CD14-positive monocyte (primary cell): ENCODE measurements at regions not wholly inside any gene's neighbourhood (a gene's known extent, or its start where the extent isn't known, plus 50 kb on each side); places are given as distances from the start of the nearest gene placed in this dataset.

Source experiments
- DNase-seq, 3 donors: peaks; one replicate each; pipeline ENCODE4 v3.0.0-alpha.2; 2011 to 2022
- H2AFZ ChIP-seq: 2 replicates; pipeline ENCODE4 v1.6.0; 2012; ENCODE audit warnings: mild to moderate bottlenecking, low read depth, low read length, inconsistent platforms; ENCODE audit not compliant: insufficient read depth, poor library complexity, severe bottlenecking
- H3K27ac ChIP-seq, 2 donors: 1 replicate in 1 of 2; 2 replicates in 1 of 2; pipeline ENCODE4 v1.5.1; 2012 to 2013; ENCODE audit warnings: low read length in 2 of 2, control low read depth in 1 of 2, inconsistent platforms in 1 of 2, low read depth in 1 of 2, mild to moderate bottlenecking in 1 of 2
- H3K27me3 ChIP-seq, 2 donors: one replicate each; pipeline versions ENCODE4 v1.6.0 to v1.6.1; 2011 to 2013; ENCODE audit warnings: low read length in 2 of 2; ENCODE audit not compliant: control insufficient read depth in 2 of 2, insufficient read depth in 2 of 2
- H3K36me3 ChIP-seq, 2 donors: replicated peaks in 1 of 2; 1 replicate in 1 of 2; 2 replicates in 1 of 2; pipeline versions ENCODE4 v1.5.1 to v1.6.1; 2012 to 2013; ENCODE audit warnings: low read length in 2 of 2, control low read depth in 1 of 2, inconsistent platforms in 1 of 2, mild to moderate bottlenecking in 1 of 2; ENCODE audit not compliant: insufficient read depth in 2 of 2, control insufficient read depth in 1 of 2
- H3K4me1 ChIP-seq, 2 donors: 1 replicate in 1 of 2; 2 replicates in 1 of 2; pipeline versions ENCODE4 v1.5.1 to v1.6.1; 2012 to 2013; ENCODE audit warnings: low read length in 2 of 2, control low read depth in 1 of 2, inconsistent platforms in 1 of 2, mild to moderate bottlenecking in 1 of 2, moderate library complexity in 1 of 2; ENCODE audit not compliant: insufficient read depth in 2 of 2, control insufficient read depth in 1 of 2
- H3K4me2 ChIP-seq: replicated peaks from 2 replicates; pipeline ENCODE3; 2012; ENCODE audit warnings: low read length, moderate library complexity, mild to moderate bottlenecking; ENCODE audit not compliant: poor library complexity, severe bottlenecking; ENCODE audit errors: extremely low read depth
- H3K4me3 ChIP-seq, 3 experiments: fragments of 200-600 bp in 1 of 3; sonication (generic) in 1 of 3; replicated peaks in 1 of 3; 1 replicate in 2 of 3; 2 replicates in 1 of 3; pipeline ENCODE4 v1.5.1; 2011 to 2013; ENCODE audit warnings: low read length in 3 of 3, mild to moderate bottlenecking in 3 of 3, control low read depth in 2 of 3, low read depth in 2 of 3, inconsistent platforms in 1 of 3, moderate library complexity in 1 of 3
- H3K79me2 ChIP-seq: 2 replicates; pipeline ENCODE4 v1.6.0; 2012; ENCODE audit warnings: mild to moderate bottlenecking, control low read depth, inconsistent platforms, low read length, moderate library complexity; ENCODE audit not compliant: insufficient read depth
- H3K9ac ChIP-seq: 2 replicates; pipeline ENCODE4 v1.6.0; 2017; ENCODE audit warnings: low read length, mild to moderate bottlenecking; ENCODE audit not compliant: insufficient read depth, poor library complexity, severe bottlenecking
- H3K9me3 ChIP-seq, 2 donors: replicated peaks in 1 of 2; 1 replicate in 1 of 2; 2 replicates in 1 of 2; pipeline versions ENCODE4 v1.5.1 to v1.6.1; 2012 to 2013; ENCODE audit warnings: low read length in 2 of 2, control low read depth in 1 of 2; ENCODE audit not compliant: control insufficient read depth in 1 of 2, insufficient read depth in 1 of 2
- H4K20me1 ChIP-seq: 2 replicates; pipeline ENCODE4 v1.6.0; 2012; ENCODE audit warnings: mild to moderate bottlenecking, low read length, control low read depth, moderate library complexity; ENCODE audit not compliant: insufficient read depth
- H3K27ac Mint-ChIP-seq, 7 donors: one replicate each; pipeline ENCODE4 v1.8.0; 2020; ENCODE audit warnings: mild to moderate bottlenecking in 7 of 7, mixed read lengths in 7 of 7, moderate library complexity in 6 of 7, inconsistent platforms in 2 of 7
- H3K27me3 Mint-ChIP-seq, 3 donors: one replicate each; pipeline ENCODE4 v1.8.0; 2021 to 2022; ENCODE audit warnings: low read depth in 3 of 3, mild to moderate bottlenecking in 3 of 3, mixed read lengths in 3 of 3, moderate library complexity in 3 of 3, inconsistent platforms in 1 of 3
- H3K36me3 Mint-ChIP-seq, 2 donors: one replicate each; pipeline ENCODE4 v1.8.0; 2020; ENCODE audit warnings: mixed read lengths in 2 of 2, inconsistent platforms in 1 of 2, mild to moderate bottlenecking in 1 of 2
- H3K4me1 Mint-ChIP-seq: one replicate; pipeline ENCODE4 v1.8.0; 2020; ENCODE audit warnings: mild to moderate bottlenecking, mixed read lengths
- H3K4me3 Mint-ChIP-seq, 2 donors: one replicate each; pipeline ENCODE4 v1.8.0; 2020; ENCODE audit warnings: mild to moderate bottlenecking in 2 of 2, mixed read lengths in 2 of 2, moderate library complexity in 1 of 2
- H3K9me3 Mint-ChIP-seq, 7 donors: one replicate each; pipeline ENCODE4 v1.8.0; 2020 to 2022; ENCODE audit warnings: mixed read lengths in 7 of 7, mild to moderate bottlenecking in 6 of 7, moderate library complexity in 6 of 7, inconsistent platforms in 2 of 7
- WGBS: methylation state at CpG from one replicate; pipeline ENCODE4 v1.1.5; 2013; ENCODE audit warnings: missing lambda C conversion rate; ENCODE audit not compliant: insufficient coverage; 5-methylcytosine and 5-hydroxymethylcytosine counted together
- intact Hi-C, 2 donors: fragments of 100-400 bp; cut with micrococcal nuclease; formaldehyde crosslinking; loops; one replicate each; pipeline versions ENCODE4 v1.15.0 to v1.15.1; 2023
- TF ChIP-seq, protein P1 (sequence below): fragments of 200-600 bp; IDR thresholded peaks from one replicate; pipeline ENCODE4 v1.8.0; 2022; ENCODE audit warnings: antibody characterized with exemption, mild to moderate bottlenecking

DNA sequence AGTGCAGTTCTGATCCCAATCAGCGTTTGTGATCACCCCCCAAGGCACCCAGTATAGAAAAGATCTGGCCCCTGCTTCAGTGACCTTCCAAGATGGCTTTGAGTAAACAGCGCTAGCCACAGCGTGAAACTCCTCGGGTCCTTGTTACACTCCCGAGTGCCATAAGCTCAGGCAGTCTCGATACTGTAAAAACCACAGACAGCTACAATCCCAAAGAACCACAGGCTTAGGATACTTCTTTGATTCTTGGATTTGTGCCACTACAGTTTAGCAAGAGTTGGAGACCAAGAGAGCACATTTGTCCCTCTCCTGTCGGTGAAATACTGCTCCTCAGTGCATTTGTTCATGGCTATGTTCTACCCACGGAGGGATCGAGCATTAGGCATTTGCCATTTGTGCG lies 352.5 kb upstream of the ZNF521 start:
- no peaks in the 10 kb centered on the region for H3K4me1 ChIP-seq
- WGBS = 90% methylated on average over 8 of the region's 10 CpGs
- no peak for DNase-seq
- H3K36me3 ChIP-seq = no peaks in the 10 kb centered on the region
- H3K9me3 ChIP-seq = no peaks in the 10 kb centered on the region
- TF ChIP-seq, protein P1, sequence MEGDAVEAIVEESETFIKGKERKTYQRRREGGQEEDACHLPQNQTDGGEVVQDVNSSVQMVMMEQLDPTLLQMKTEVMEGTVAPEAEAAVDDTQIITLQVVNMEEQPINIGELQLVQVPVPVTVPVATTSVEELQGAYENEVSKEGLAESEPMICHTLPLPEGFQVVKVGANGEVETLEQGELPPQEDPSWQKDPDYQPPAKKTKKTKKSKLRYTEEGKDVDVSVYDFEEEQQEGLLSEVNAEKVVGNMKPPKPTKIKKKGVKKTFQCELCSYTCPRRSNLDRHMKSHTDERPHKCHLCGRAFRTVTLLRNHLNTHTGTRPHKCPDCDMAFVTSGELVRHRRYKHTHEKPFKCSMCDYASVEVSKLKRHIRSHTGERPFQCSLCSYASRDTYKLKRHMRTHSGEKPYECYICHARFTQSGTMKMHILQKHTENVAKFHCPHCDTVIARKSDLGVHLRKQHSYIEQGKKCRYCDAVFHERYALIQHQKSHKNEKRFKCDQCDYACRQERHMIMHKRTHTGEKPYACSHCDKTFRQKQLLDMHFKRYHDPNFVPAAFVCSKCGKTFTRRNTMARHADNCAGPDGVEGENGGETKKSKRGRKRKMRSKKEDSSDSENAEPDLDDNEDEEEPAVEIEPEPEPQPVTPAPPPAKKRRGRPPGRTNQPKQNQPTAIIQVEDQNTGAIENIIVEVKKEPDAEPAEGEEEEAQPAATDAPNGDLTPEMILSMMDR = no peak
- H3K27ac ChIP-seq = no peak overlapping the region
- peaks cover 0 to 5% (median under 1%) of the 10 kb centered on the region in 7 donors for H3K9me3 Mint-ChIP-seq
- H3K4me3 ChIP-seq = no peak overlapping the region
- peaks cover 0 to 2% (median 0%) of the 10 kb centered on the region in 3 donors for H3K27me3 Mint-ChIP-seq
- H3K4me2 ChIP-seq = no peak overlapping the region
- H2AFZ ChIP-seq = no peak overlapping the region
- no peaks in the 10 kb centered on the region for H3K27me3 ChIP-seq
- H3K27ac Mint-ChIP-seq = no peak overlapping the region
- H3K9ac ChIP-seq = no peak overlapping the region
- no peak overlapping the region for H3K4me3 Mint-ChIP-seq
- no peaks in the 10 kb centered on the region for H3K36me3 Mint-ChIP-seq
- H3K79me2 ChIP-seq = no peaks in the 10 kb centered on the region
- no peaks in the 10 kb centered on the region for H4K20me1 ChIP-seq
- no peaks in the 10 kb centered on the region for H3K4me1 Mint-ChIP-seq
- intact Hi-C loops = no loop called here

DNA sequence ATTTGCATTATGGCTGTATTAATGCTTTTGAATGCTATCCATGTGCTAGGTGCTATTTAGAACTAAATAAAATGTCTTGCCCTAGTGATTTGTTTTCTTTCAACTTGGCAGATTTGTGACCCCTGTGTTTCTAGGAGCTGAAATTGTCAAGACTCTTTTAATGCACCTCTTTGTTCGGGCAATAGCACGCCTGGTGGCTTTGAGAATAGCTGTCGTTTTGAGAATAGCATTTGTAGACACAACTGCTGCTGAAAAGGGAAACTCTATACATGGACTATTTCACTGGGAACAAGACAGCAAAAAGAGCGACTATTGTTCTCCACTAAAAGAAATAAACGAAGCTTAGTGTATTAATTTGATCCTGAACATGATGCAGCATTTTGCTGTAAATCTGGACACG lies 352.1 kb upstream of the ZNF521 start:
- intact Hi-C loops = no loop called here
- H3K36me3 Mint-ChIP-seq = no peaks in the 10 kb centered on the region
- Histone ChIP-seq H3K9ac (no peak overlapping the region), H3K27me3 (no peaks in the 10 kb centered on the region), H3K4me1 (no peaks in the 10 kb centered on the region), H3K79me2 (no peaks in the 10 kb centered on the region), H2AFZ (no peak overlapping the region), H3K4me3 (no peak overlapping the region), H3K4me2 (no peak overlapping the region), H3K36me3 (no peaks in the 10 kb centered on the region), H3K27ac (no peak overlapping the region), H3K9me3 (no peaks in the 10 kb centered on the region), H4K20me1 (no peaks in the 10 kb centered on the region)
- H3K4me1 Mint-ChIP-seq = no peaks in the 10 kb centered on the region
- no peak overlapping the region for H3K4me3 Mint-ChIP-seq
- H3K27me3 Mint-ChIP-seq = peaks cover 0 to 2% (median 0%) of the 10 kb centered on the region in 3 donors
- H3K27ac Mint-ChIP-seq = no peak overlapping the region
- DNase-seq = no peak
- 90% methylated on average over 3 of the region's 6 CpGs for WGBS
- H3K9me3 Mint-ChIP-seq = peaks cover 0 to 5% (median 2%) of the 10 kb centered on the region in 7 donors
- TF ChIP-seq, protein P1 = no peak
